ENCODE measurements at regions not wholly inside any gene's neighbourhood (a gene's known extent, or its start where the extent isn't known, plus 50 kb on each side); places are given as distances from the start of the nearest gene placed in this dataset.

DNA sequence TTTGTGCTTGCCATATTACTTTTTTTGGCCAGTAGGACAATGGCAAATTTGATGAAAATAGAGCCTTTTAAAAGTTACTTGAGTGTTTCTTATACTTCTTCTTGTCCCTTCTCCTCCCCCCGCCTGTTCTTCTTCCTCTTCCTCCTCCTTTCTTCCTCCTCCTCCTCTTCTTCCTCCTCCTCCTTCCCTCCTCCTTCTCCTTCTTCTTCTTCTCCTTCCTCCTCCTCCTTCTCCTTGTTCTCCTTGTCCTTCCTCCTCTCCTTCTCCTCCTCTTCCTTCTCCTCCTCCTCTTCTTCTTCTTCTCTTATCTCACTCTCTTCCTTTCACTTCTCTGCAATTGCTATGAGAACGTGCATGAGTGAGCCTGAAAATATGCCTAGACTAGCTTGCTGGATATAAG is 466.2 kb upstream of the NR5A2 start:
- TF ChIP-seq SPI1 (IDR thresholded peaks at IDR 0.05; ENCODE audit: borderline replicate concordance, low read depth) (no peak), POLR2AphosphoS5 (IDR thresholded peaks at IDR 0.05; ENCODE audit: low read depth) (no peak), GABPA (IDR thresholded peaks at IDR 0.05; ENCODE audit: low read depth) (no peak)
- TF ChIP-seq, protein P1, sequence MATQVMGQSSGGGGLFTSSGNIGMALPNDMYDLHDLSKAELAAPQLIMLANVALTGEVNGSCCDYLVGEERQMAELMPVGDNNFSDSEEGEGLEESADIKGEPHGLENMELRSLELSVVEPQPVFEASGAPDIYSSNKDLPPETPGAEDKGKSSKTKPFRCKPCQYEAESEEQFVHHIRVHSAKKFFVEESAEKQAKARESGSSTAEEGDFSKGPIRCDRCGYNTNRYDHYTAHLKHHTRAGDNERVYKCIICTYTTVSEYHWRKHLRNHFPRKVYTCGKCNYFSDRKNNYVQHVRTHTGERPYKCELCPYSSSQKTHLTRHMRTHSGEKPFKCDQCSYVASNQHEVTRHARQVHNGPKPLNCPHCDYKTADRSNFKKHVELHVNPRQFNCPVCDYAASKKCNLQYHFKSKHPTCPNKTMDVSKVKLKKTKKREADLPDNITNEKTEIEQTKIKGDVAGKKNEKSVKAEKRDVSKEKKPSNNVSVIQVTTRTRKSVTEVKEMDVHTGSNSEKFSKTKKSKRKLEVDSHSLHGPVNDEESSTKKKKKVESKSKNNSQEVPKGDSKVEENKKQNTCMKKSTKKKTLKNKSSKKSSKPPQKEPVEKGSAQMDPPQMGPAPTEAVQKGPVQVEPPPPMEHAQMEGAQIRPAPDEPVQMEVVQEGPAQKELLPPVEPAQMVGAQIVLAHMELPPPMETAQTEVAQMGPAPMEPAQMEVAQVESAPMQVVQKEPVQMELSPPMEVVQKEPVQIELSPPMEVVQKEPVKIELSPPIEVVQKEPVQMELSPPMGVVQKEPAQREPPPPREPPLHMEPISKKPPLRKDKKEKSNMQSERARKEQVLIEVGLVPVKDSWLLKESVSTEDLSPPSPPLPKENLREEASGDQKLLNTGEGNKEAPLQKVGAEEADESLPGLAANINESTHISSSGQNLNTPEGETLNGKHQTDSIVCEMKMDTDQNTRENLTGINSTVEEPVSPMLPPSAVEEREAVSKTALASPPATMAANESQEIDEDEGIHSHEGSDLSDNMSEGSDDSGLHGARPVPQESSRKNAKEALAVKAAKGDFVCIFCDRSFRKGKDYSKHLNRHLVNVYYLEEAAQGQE (IDR thresholded peaks at IDR 0.05; ENCODE audit: insufficient replicate concordance, low read depth) = no peak
- TF ChIP-seq, protein P2, sequence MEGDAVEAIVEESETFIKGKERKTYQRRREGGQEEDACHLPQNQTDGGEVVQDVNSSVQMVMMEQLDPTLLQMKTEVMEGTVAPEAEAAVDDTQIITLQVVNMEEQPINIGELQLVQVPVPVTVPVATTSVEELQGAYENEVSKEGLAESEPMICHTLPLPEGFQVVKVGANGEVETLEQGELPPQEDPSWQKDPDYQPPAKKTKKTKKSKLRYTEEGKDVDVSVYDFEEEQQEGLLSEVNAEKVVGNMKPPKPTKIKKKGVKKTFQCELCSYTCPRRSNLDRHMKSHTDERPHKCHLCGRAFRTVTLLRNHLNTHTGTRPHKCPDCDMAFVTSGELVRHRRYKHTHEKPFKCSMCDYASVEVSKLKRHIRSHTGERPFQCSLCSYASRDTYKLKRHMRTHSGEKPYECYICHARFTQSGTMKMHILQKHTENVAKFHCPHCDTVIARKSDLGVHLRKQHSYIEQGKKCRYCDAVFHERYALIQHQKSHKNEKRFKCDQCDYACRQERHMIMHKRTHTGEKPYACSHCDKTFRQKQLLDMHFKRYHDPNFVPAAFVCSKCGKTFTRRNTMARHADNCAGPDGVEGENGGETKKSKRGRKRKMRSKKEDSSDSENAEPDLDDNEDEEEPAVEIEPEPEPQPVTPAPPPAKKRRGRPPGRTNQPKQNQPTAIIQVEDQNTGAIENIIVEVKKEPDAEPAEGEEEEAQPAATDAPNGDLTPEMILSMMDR (IDR thresholded peaks at IDR 0.05; ENCODE audit: insufficient read depth, low read length) = no peak
- Histone ChIP-seq H3K4me3 (replicated peaks; ENCODE audit: insufficient read depth, low read length) (no peak overlapping the region), H3K27ac (replicated peaks) (no peak overlapping the region), H3K27me3 (ENCODE audit: insufficient read depth, poor library complexity, severe bottlenecking) (peaks cover under 1% of the 10 kb centered on the region)
- no peak for DNase-seq (ENCODE audit: low read depth in 1 of 2, low spot score in 1 of 2)

DNA sequence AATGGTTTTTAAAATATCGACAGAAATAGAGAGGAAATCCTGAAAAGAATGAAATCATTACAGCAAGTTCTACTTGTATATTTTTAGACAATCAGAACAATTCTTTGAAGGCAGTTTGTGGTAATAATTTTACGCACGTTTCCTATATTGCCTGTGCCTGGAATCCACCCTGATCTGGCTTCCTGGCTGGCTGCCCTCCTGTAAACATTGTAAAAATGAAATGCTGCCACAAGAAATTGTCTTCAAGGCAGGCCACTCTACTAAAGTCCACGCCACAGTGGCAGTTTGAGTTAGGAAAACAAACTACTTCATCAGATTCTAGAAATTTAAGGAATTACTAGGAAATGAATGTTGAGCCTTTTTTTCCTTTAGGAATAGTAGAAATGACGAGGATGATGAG is 454.5 kb upstream of the NR5A2 start:
- no peak for TF ChIP-seq GABPA (IDR thresholded peaks at IDR 0.05; ENCODE audit: low read depth)
- TF ChIP-seq, protein P2 (IDR thresholded peaks at IDR 0.05; ENCODE audit: insufficient read depth, low read length) = no peak
- TF ChIP-seq SPI1 (IDR thresholded peaks at IDR 0.05; ENCODE audit: borderline replicate concordance, low read depth) = no peak
- TF ChIP-seq, protein P1 (IDR thresholded peaks at IDR 0.05; ENCODE audit: insufficient replicate concordance, low read depth) = no peak
- TF ChIP-seq POLR2AphosphoS5 (IDR thresholded peaks at IDR 0.05; ENCODE audit: low read depth) = no peak
- Histone ChIP-seq H3K4me3 (replicated peaks; ENCODE audit: insufficient read depth, low read length) (no peak overlapping the region), H3K27ac (replicated peaks) (no peak overlapping the region), H3K27me3 (ENCODE audit: insufficient read depth, poor library complexity, severe bottlenecking) (no peaks in the 10 kb centered on the region)
- DNase-seq (ENCODE audit: low read depth in 1 of 2, low spot score in 1 of 2) = no peak

DNA sequence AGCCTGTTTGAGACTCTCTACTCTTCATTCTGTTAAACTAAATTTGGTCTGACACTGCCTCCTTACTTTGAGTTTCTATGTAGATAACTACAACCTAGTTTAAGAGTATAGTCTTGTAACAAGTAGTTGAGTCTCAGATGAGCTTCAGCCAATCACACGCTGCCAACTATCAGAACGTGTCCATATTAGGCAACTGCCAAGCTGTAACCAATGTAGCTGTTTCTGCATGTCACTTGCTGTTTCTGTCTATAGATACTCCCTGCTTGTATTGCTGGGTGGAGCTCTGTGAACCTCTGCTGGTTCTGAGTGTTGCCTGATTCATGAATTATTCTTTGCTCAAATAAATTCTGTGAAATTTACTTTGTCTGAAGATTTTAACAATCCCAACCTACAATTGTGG is 452.6 kb upstream of the NR5A2 start:
- H3K4me3 ChIP-seq (replicated peaks; ENCODE audit: insufficient read depth, low read length) = no peak overlapping the region
- DNase-seq (ENCODE audit: low read depth in 1 of 2, low spot score in 1 of 2) = no peak
- H3K27ac ChIP-seq (replicated peaks) = no peak overlapping the region
- no peaks in the 10 kb centered on the region for H3K27me3 ChIP-seq (ENCODE audit: insufficient read depth, poor library complexity, severe bottlenecking)
- TF ChIP-seq POLR2AphosphoS5 (IDR thresholded peaks at IDR 0.05; ENCODE audit: low read depth) = no peak
- TF ChIP-seq, protein P2 (IDR thresholded peaks at IDR 0.05; ENCODE audit: insufficient read depth, low read length) = no peak
- TF ChIP-seq, protein P1 (IDR thresholded peaks at IDR 0.05; ENCODE audit: insufficient replicate concordance, low read depth) = no peak
- no peak for TF ChIP-seq GABPA (IDR thresholded peaks at IDR 0.05; ENCODE audit: low read depth)

Measured in HL-60 (cell line).